CD4-positive, alpha-beta memory T cell (primary cell): ENCODE measurements at regions not wholly inside any gene's neighbourhood (a gene's known extent, or its start where the extent isn't known, plus 50 kb on each side); places are given as distances from the start of the nearest gene placed in this dataset.

ENCODE experiments used
- CTCF ChIA-PET: fragments of 350-600 bp; sonication (Branson Sonifier 250); formaldehyde crosslinking; loops from one replicate; lab custom pipeline; 2021; ENCODE audit warnings: inconsistent platforms; ENCODE audit not compliant: partially characterized antibody; lab: Charles Lee
- POLR2A ChIA-PET: fragments of 350-600 bp; sonication (Branson Sonifier 250); formaldehyde crosslinking; loops from one replicate; lab custom pipeline; 2021; ENCODE audit not compliant: partially characterized antibody; lab: Charles Lee
- DNase-seq, 5 donors: peaks; one replicate each; pipeline versions ENCODE4 v3.0.0 to v3.0.0-alpha.2; 2020 to 2022; ENCODE audit warnings: mixed read lengths in 1 of 5
- H3K27ac ChIP-seq: one replicate; pipeline ENCODE4 v1.7.0; 2013; ENCODE audit warnings: low read depth, low read length
- H3K27me3 ChIP-seq: 2 replicates; pipeline ENCODE4 v1.7.0; 2013; ENCODE audit warnings: mild to moderate bottlenecking, low read length, moderate library complexity; ENCODE audit not compliant: insufficient read depth
- H3K36me3 ChIP-seq: 2 replicates; pipeline ENCODE4 v1.7.0; 2013; ENCODE audit warnings: mild to moderate bottlenecking, low read length, moderate library complexity; ENCODE audit not compliant: insufficient read depth
- H3K4me1 ChIP-seq: 2 replicates; pipeline ENCODE4 v1.7.0; 2013; ENCODE audit warnings: mild to moderate bottlenecking, low read length, moderate library complexity; ENCODE audit not compliant: insufficient read depth
- H3K4me3 ChIP-seq, 2 donors: one replicate each; pipeline ENCODE4 v1.7.0; 2013; ENCODE audit warnings: low read length in 2 of 2, mild to moderate bottlenecking in 1 of 2
- H3K9me3 ChIP-seq, 2 donors: one replicate each; pipeline ENCODE4 v1.7.0; 2013; ENCODE audit warnings: low read length in 2 of 2, control low read depth in 1 of 2; ENCODE audit not compliant: control insufficient read depth in 1 of 2
- H3K27ac Mint-ChIP-seq, 7 donors: one replicate each; pipeline ENCODE4 v1.8.0; 2020 to 2021; ENCODE audit warnings: mixed read lengths in 7 of 7, mild to moderate bottlenecking in 6 of 7, inconsistent platforms in 3 of 7, moderate library complexity in 3 of 7
- H3K27me3 Mint-ChIP-seq, 2 donors: one replicate each; pipeline ENCODE4 v1.8.0; 2020 to 2021; ENCODE audit warnings: mixed read lengths in 2 of 2
- H3K36me3 Mint-ChIP-seq, 2 donors: one replicate each; pipeline ENCODE4 v1.8.0; 2020 to 2021; ENCODE audit warnings: mixed read lengths in 2 of 2, inconsistent platforms in 1 of 2, mild to moderate bottlenecking in 1 of 2
- H3K4me1 Mint-ChIP-seq, 4 donors: one replicate each; pipeline ENCODE4 v1.8.0; 2020 to 2021; ENCODE audit warnings: mixed read lengths in 4 of 4, mild to moderate bottlenecking in 1 of 4
- H3K4me3 Mint-ChIP-seq, 8 donors: one replicate each; pipeline ENCODE4 v1.8.0; 2020 to 2021; ENCODE audit warnings: mixed read lengths in 8 of 8, mild to moderate bottlenecking in 7 of 8, moderate library complexity in 6 of 8, inconsistent platforms in 3 of 8
- H3K9me3 Mint-ChIP-seq, 8 donors: one replicate each; pipeline ENCODE4 v1.8.0; 2020 to 2021; ENCODE audit warnings: mixed read lengths in 8 of 8, mild to moderate bottlenecking in 5 of 8, inconsistent platforms in 3 of 8, moderate library complexity in 1 of 8
- intact Hi-C: fragments of 100-400 bp; cut with micrococcal nuclease; formaldehyde crosslinking; loops from one replicate; pipeline ENCODE4 v1.15.1; 2023

DNA sequence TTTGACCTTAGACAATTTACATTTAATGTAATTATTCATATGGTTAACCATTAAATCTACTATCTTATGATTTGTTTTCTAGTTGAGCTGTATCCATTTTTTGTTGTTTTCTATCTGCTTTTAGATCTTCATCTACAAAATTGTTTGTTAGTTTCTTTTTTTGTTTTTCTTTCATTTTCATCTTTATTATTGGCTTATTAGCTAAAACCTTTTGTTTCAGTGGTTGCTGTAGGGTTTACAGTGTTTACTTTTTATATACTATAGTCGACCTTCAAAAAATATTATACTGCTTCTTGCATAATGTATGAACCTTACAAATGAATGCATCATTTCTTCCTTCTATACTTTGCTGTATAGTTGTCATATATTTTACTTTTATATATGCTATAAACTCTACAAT is 651.6 kb upstream of the PLXNA2 start:
- Mint-ChIP-seq H3K27ac (no peak overlapping the region), H3K27me3 (peaks cover 0 to 3% of the 10 kb centered on the region in 2 donors), H3K4me3 (no peak overlapping the region), H3K4me1 (no peaks in the 10 kb centered on the region), H3K36me3 (no peaks in the 10 kb centered on the region), H3K9me3 (peaks cover 0 to 3% (median under 1%) of the 10 kb centered on the region in 8 donors)
- Histone ChIP-seq H3K27ac (no peak overlapping the region), H3K4me1 (no peaks in the 10 kb centered on the region), H3K9me3 (no peaks in the 10 kb centered on the region), H3K27me3 (no peaks in the 10 kb centered on the region), H3K4me3 (no peak overlapping the region), H3K36me3 (no peaks in the 10 kb centered on the region)
- CTCF ChIA-PET = no interaction called here
- no peak for DNase-seq
- POLR2A ChIA-PET = no interaction called here
- intact Hi-C loops = no loop called here

DNA sequence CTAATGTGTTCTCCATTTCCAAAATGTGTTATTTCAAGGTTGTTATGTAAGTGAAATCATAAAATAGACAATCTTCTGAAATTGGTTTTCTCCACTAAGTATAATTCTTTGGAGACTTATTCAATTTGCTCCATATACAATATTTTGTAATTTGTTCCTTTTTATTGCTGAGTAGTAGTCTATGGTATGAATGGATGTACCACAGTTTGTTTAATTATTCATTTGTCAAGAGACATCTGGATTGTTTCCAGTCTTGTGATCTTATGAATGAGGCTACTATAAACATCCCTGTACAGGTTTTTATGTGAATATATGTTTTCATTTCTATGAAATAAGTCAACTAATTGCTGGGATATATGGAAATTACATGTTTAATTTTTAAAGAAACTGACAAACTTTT is 652.6 kb upstream of the PLXNA2 start:
- Histone ChIP-seq H3K4me1 (no peaks in the 10 kb centered on the region), H3K27ac (no peak overlapping the region), H3K4me3 (no peak overlapping the region), H3K27me3 (no peaks in the 10 kb centered on the region), H3K36me3 (no peaks in the 10 kb centered on the region), H3K9me3 (no peaks in the 10 kb centered on the region)
- Mint-ChIP-seq H3K27ac (no peak overlapping the region), H3K4me3 (no peak overlapping the region), H3K36me3 (no peaks in the 10 kb centered on the region), H3K9me3 (peaks cover 0 to 4% (median under 1%) of the 10 kb centered on the region in 8 donors), H3K4me1 (no peaks in the 10 kb centered on the region), H3K27me3 (peaks cover 3 to 4% of the 10 kb centered on the region in 2 donors)
- no peak for DNase-seq
- ChIA-PET POLR2A (no interaction called here), CTCF (no interaction called here)
- intact Hi-C loops = no loop called here

DNA sequence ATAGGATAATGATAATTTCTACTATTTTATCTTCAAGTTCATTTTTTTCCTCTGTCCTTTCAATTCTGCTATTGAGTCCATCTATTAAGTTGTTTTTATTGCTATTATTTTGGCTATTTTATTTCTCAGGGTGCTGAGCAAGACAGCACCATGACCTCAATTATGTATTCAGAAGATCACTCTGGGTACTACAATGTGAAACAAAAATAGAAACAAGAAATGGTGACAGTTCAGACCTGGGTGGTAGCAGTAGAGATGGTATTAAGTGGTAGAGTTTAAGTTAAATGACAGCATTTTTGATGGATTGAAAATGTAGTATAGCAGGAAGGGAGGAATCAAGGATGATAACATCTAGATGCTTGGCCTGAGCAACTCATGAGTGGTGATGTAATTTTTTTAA is 655.3 kb upstream of the PLXNA2 start:
- CTCF ChIA-PET = no interaction called here
- no peak for DNase-seq
- no peak overlapping the region for H3K4me3 Mint-ChIP-seq
- no peak overlapping the region for H3K27ac Mint-ChIP-seq
- no peaks in the 10 kb centered on the region for H3K9me3 ChIP-seq
- H3K4me1 ChIP-seq = no peaks in the 10 kb centered on the region
- H3K27me3 Mint-ChIP-seq = peaks cover 1 to 9% of the 10 kb centered on the region in 2 donors
- intact Hi-C loops = no loop called here
- no peak overlapping the region for H3K4me3 ChIP-seq
- peaks cover 0 to 4% (median under 1%) of the 10 kb centered on the region in 8 donors for H3K9me3 Mint-ChIP-seq
- no peaks in the 10 kb centered on the region for H3K4me1 Mint-ChIP-seq
- H3K27me3 ChIP-seq = no peaks in the 10 kb centered on the region
- no peaks in the 10 kb centered on the region for H3K36me3 Mint-ChIP-seq
- H3K36me3 ChIP-seq = no peaks in the 10 kb centered on the region
- no peak overlapping the region for H3K27ac ChIP-seq
- POLR2A ChIA-PET = no interaction called here

DNA sequence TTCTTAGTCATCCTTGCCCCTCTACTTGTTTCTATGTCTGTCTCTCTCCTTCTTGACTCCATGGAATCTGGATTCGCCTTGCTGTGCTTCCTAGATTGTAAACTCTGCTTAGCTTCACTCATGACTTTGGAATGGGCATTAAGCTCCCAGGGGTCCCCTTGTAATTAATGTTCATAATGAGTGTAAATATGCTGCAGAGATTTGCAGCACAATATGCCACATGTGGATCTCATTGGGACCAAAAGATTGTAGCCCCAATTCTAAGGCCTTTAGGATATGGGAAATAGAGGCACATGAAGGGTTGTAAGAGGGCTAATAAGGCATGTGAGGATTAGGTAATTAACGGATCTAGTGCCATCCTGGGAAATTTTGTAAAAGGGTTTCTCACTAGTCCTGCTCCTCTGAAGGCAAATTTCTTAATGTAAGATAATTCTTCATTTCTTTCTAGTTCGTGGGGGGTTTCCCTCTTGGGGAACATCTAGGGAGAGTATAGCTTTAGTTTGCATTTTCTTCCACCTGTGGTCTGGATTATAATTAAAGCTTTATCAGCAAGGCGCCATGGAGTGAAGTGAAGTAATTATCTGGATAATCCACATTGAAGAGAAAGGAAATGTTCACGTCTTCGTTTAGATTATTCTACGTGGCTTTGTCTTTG is 659.2 kb upstream of the PLXNA2 start:
- Mint-ChIP-seq H3K9me3 (peaks cover 0 to 4% (median under 1%) of the 10 kb centered on the region in 8 donors), H3K4me3 (no peak overlapping the region), H3K4me1 (no peaks in the 10 kb centered on the region), H3K36me3 (no peaks in the 10 kb centered on the region), H3K27ac (no peak overlapping the region), H3K27me3 (peaks cover 0 to 21% of the 10 kb centered on the region in 2 donors)
- Histone ChIP-seq H3K27ac (no peak overlapping the region), H3K4me3 (no peak overlapping the region), H3K27me3 (no peaks in the 10 kb centered on the region), H3K4me1 (no peaks in the 10 kb centered on the region), H3K9me3 (no peaks in the 10 kb centered on the region), H3K36me3 (no peaks in the 10 kb centered on the region)
- ChIA-PET CTCF (no interaction called here), POLR2A (no interaction called here)
- intact Hi-C loops = no loop called here
- no peak for DNase-seq

DNA sequence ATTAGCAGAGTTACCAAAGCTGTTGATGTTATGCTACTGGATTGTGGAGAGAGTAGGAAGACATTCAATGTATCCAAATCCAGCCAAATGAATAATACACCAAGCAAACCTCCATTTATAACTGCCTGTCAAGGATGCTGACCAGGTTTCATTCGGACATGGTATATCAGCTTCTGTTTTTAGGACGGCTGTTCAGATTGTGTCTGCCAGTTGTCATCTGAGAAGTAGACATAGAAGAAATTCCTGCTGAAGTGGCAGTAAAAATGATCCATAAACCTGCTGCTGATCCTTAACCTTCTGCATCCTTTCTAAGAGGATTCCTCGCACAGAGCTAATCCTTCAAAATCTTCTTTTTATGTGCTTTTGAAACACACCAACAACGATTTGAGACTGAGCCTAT is 663.6 kb upstream of the PLXNA2 start:
- no peak for DNase-seq
- Histone ChIP-seq H3K4me1 (no peaks in the 10 kb centered on the region), H3K27me3 (no peaks in the 10 kb centered on the region), H3K9me3 (no peaks in the 10 kb centered on the region), H3K27ac (no peak overlapping the region), H3K36me3 (no peaks in the 10 kb centered on the region), H3K4me3 (no peak overlapping the region)
- intact Hi-C loops = no loop called here
- peaks cover 0 to 2% (median 0%) of the 10 kb centered on the region in 8 donors for H3K9me3 Mint-ChIP-seq
- no peak overlapping the region for H3K4me3 Mint-ChIP-seq
- no peak overlapping the region for H3K27ac Mint-ChIP-seq
- H3K36me3 Mint-ChIP-seq = no peaks in the 10 kb centered on the region
- peaks cover 0 to 16% of the 10 kb centered on the region in 2 donors for H3K27me3 Mint-ChIP-seq
- CTCF ChIA-PET = no interaction called here
- POLR2A ChIA-PET = no interaction called here
- no peaks in the 10 kb centered on the region for H3K4me1 Mint-ChIP-seq

DNA sequence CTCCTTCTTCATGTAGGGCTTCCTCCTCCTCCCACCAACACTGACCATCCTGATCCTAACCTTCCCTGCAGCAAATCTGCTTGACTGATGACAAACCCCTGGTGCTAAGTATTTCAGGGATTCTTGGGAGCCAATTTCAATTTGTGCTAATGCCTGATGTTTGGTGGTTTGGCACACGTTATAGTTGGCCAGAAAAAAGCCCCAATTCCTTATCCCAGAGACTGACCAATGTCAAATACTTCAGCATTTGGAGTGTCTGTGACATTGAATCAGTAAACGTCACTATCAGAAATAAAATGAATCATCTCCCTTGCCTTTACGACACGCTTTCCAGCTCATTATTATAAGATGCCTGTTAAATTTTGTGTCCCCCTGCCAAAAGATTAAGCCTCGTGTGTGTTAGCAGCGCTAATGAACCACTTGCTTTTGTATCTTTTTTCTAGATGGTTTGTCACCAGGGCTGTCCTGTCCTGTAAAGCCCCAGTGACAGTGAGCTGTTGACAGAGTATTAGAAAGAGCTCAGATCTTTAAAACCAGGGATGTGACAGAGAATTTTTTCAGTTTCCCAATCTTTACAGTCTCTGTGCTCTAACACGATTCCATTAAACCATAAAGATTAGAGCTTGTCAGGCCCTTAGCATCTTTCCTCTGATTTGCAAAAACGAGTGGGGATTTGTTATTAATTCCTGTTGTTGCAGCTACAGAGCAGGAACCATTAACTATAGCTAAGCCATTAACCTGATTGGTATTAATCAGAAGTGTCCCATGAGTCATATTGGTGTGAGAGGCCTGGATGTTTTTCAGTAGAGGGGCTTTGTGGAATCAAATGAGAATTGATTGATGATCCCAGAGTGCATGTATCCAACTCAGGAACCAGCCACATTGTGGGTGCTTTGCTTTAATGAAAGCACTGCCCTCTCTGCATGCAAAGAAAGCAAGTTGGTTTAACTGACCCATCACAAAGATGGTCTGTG is 665.1 kb upstream of the PLXNA2 start:
- no peak for DNase-seq
- intact Hi-C loops = no loop called here
- Histone ChIP-seq H3K27me3 (no peaks in the 10 kb centered on the region), H3K27ac (no peak overlapping the region), H3K4me3 (no peak overlapping the region), H3K4me1 (no peaks in the 10 kb centered on the region), H3K36me3 (no peaks in the 10 kb centered on the region), H3K9me3 (no peaks in the 10 kb centered on the region)
- Mint-ChIP-seq H3K4me3 (no peak overlapping the region), H3K36me3 (no peaks in the 10 kb centered on the region), H3K27ac (no peak overlapping the region), H3K27me3 (peaks cover 0 to 14% of the 10 kb centered on the region in 2 donors), H3K4me1 (no peaks in the 10 kb centered on the region), H3K9me3 (peaks cover 0 to 5% (median 2%) of the 10 kb centered on the region in 8 donors)
- ChIA-PET CTCF (no interaction called here), POLR2A (no interaction called here)

DNA sequence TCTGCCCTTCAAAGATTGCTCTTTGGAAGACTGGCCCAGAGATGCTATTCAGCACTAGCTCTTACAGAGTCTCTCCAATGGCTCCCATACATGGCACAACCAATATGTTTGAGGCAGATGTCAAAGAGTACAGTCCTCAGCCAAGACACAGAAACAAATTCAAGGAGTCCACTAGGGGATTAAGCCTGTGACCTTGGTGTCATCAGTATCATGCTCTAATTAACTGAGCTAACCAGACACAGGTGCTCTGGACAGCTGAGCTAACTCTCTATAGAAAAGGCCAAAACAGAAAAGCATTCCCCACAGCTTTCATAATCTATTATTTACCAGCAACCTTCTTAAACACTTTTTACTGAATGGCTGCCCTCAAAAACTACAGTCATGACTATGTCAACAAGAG is 666.0 kb upstream of the PLXNA2 start:
- Histone ChIP-seq H3K9me3 (no peaks in the 10 kb centered on the region), H3K27ac (no peak overlapping the region), H3K4me3 (no peak overlapping the region), H3K4me1 (no peaks in the 10 kb centered on the region), H3K27me3 (no peaks in the 10 kb centered on the region), H3K36me3 (no peaks in the 10 kb centered on the region)
- Mint-ChIP-seq H3K36me3 (no peaks in the 10 kb centered on the region), H3K4me1 (no peaks in the 10 kb centered on the region), H3K27ac (no peak overlapping the region), H3K9me3 (peaks cover 0 to 5% (median 2%) of the 10 kb centered on the region in 8 donors), H3K4me3 (no peak overlapping the region), H3K27me3 (peaks cover 0 to 11% of the 10 kb centered on the region in 2 donors)
- CTCF ChIA-PET = no interaction called here
- intact Hi-C loops = no loop called here
- POLR2A ChIA-PET = no interaction called here
- no peak for DNase-seq
